RWPE2 (cell line): ENCODE measurements at regions not wholly inside any gene's neighbourhood (a gene's known extent, or its start where the extent isn't known, plus 50 kb on each side); places are given as distances from the start of the nearest gene placed in this dataset.

Experiments
- ATAC-seq: fragments of 200-7000 bp; cut with Tn5 transposase; 3 replicates; pipeline ENCODE4 v1.9.1; 2021; ENCODE audit warnings: low read depth
- DNase-seq: peaks from one replicate; pipeline ENCODE4 v3.0.0-alpha.2; 2020; ENCODE audit warnings: low spot score
- H3K27ac ChIP-seq: fragments of 450-650 bp; 2 replicates; pipeline ENCODE4 v1.5.1; 2017; ENCODE audit warnings: mild to moderate bottlenecking; ENCODE audit not compliant: poor library complexity, severe bottlenecking
- H3K27me3 ChIP-seq: fragments of 250-450 bp; sonication (Bioruptor Pico); 2 replicates; pipeline ENCODE4 v1.5.1; 2021; ENCODE audit warnings: mild to moderate bottlenecking, moderate library complexity; ENCODE audit not compliant: insufficient read depth, poor library complexity, severe bottlenecking
- H3K36me3 ChIP-seq: fragments of 250-450 bp; sonication (Bioruptor Pico); 2 replicates; pipeline ENCODE4 v1.5.1; 2020; ENCODE audit warnings: low read depth, mild to moderate bottlenecking, moderate library complexity
- H3K4me1 ChIP-seq: fragments of 250-450 bp; sonication (Bioruptor Pico); 2 replicates; pipeline ENCODE4 v1.5.1; 2021; ENCODE audit warnings: mild to moderate bottlenecking, moderate library complexity; ENCODE audit not compliant: insufficient read depth, poor library complexity, severe bottlenecking
- H3K4me3 ChIP-seq: fragments of 250-450 bp; sonication (Bioruptor Pico); 2 replicates; pipeline ENCODE4 v1.5.1; 2021; ENCODE audit warnings: mild to moderate bottlenecking, moderate library complexity; ENCODE audit not compliant: severe bottlenecking
- H3K9me3 ChIP-seq: fragments of 250-450 bp; sonication (Bioruptor Pico); 2 replicates; pipeline ENCODE4 v1.5.1; 2021; ENCODE audit warnings: mild to moderate bottlenecking, moderate library complexity; ENCODE audit not compliant: severe bottlenecking
- TF ChIP-seq, protein P1 (sequence below): fragments of 450-650 bp; IDR thresholded peaks from one replicate; pipeline ENCODE4 v1.5.1; 2017; ENCODE audit warnings: mild to moderate bottlenecking, moderate library complexity; ENCODE audit not compliant: poor library complexity, severe bottlenecking

DNA sequence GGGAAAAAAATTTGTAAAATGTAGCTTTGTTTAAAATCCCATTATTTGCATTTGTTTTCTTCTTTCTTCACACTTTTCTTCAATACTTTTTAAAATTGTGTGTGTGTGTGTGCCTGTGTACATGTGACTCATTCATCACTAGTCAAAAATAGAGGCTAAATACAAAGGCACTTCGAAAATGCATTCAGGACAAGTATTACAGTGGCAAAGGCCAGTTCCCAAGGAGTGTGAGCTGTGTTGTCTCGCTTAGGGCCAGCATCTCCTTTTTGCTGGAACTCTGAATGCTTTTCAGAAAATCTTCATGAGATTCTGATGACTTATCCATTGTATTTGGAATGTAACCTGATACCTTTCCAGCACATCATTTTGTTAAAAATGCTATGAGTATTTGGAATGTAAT is 288.5 kb upstream of the CNR1 start:
- Histone ChIP-seq H3K27ac (no peak overlapping the region), H3K4me1 (no peaks in the 10 kb centered on the region), H3K4me3 (no peak overlapping the region), H3K36me3 (no peaks in the 10 kb centered on the region), H3K27me3 (no peaks in the 10 kb centered on the region), H3K9me3 (no peaks in the 10 kb centered on the region)
- ATAC-seq (no peak; the same call in 2 of the 3 replicates), DNase-seq (no peak)
- TF ChIP-seq, protein P1, sequence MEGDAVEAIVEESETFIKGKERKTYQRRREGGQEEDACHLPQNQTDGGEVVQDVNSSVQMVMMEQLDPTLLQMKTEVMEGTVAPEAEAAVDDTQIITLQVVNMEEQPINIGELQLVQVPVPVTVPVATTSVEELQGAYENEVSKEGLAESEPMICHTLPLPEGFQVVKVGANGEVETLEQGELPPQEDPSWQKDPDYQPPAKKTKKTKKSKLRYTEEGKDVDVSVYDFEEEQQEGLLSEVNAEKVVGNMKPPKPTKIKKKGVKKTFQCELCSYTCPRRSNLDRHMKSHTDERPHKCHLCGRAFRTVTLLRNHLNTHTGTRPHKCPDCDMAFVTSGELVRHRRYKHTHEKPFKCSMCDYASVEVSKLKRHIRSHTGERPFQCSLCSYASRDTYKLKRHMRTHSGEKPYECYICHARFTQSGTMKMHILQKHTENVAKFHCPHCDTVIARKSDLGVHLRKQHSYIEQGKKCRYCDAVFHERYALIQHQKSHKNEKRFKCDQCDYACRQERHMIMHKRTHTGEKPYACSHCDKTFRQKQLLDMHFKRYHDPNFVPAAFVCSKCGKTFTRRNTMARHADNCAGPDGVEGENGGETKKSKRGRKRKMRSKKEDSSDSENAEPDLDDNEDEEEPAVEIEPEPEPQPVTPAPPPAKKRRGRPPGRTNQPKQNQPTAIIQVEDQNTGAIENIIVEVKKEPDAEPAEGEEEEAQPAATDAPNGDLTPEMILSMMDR = no peak

DNA sequence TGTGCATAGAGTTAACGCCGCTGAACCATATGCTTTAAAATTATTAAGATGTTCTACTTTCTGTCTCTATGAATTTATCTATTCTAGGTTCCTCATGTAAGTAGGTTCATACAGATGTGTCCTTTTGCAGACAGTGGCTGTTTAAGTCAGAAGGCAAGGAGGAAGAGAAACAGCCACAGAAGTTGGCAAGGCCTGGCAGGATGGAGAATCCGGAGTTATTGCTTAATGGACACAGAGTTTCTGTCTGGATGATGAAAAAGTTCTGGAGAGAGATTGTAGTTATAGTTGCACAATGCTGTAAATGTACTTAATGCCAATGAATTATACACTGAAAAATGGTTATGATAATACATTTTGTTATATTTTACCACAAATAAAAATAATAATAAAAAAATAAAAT is 283.6 kb upstream of the CNR1 start:
- no peaks in the 10 kb centered on the region for H3K36me3 ChIP-seq
- ATAC-seq (no peak), DNase-seq (no peak)
- no peaks in the 10 kb centered on the region for H3K4me1 ChIP-seq
- H3K27me3 ChIP-seq = no peaks in the 10 kb centered on the region
- no peak overlapping the region for H3K27ac ChIP-seq
- H3K9me3 ChIP-seq = no peaks in the 10 kb centered on the region
- no peak overlapping the region for H3K4me3 ChIP-seq
- TF ChIP-seq, protein P1 = no peak

DNA sequence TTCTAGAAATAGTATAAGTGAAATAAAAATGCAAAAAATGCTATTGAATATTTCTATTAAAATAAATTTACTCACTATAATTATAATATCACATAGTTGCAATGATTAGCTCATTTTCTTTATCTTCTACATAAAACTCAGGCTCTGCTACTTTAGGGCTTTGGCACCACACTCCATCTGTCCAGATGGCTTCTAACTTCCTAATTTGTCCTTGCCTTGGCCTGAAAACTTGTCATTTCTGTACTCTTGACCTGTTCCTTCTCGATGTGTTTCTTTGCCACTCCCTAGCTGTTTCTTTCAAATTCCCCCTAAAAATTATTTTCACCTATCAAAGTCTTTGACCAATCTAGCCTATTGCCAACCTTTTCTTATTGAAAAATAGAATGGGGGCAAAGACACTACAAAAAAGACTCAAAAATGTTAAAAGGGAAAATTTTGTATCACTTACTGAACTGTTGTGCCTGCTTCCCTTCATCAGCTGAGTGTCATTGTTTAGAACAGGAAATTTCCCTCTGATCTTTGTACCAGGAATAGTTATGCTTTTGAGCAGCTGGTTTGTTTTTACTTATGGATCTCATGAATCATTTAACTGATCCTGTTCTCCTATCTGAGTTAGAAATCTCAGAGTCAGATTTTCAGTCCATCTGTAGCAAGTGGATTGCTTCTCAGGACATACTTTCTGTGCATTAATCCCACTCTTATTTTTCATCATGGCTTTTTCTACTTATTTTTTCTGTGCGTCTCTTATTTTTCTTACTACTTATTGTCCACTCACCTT is 279.2 kb upstream of the CNR1 start:
- TF ChIP-seq, protein P1 = no peak
- DNase-seq (no peak), ATAC-seq (no peak)
- Histone ChIP-seq H3K4me3 (no peak overlapping the region), H3K4me1 (no peaks in the 10 kb centered on the region), H3K36me3 (no peaks in the 10 kb centered on the region), H3K27ac (no peak overlapping the region), H3K9me3 (no peaks in the 10 kb centered on the region), H3K27me3 (no peaks in the 10 kb centered on the region)

DNA sequence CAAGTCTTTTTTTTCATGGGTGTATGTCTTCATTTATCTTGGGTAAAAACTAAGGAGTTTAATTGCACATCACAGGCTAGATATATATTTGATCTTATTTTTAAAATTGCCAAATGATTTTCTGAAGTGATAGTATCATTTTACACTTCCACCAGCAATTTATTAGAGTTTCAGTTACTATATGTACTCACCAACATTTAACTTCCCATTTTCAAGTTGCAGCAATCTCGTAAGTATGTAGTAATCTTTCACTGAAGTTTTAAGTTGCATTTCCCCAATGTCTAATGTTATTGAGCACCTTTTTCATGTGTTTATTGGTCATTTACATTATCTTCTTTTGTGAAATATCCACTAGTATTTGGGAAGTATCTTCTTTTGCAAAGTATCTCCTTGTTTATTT is 277.4 kb upstream of the CNR1 start:
- Histone ChIP-seq H3K27me3 (no peaks in the 10 kb centered on the region), H3K36me3 (no peaks in the 10 kb centered on the region), H3K9me3 (no peaks in the 10 kb centered on the region), H3K4me3 (no peak overlapping the region), H3K4me1 (no peaks in the 10 kb centered on the region), H3K27ac (no peak overlapping the region)
- ATAC-seq (no peak), DNase-seq (no peak)
- TF ChIP-seq, protein P1 = no peak

DNA sequence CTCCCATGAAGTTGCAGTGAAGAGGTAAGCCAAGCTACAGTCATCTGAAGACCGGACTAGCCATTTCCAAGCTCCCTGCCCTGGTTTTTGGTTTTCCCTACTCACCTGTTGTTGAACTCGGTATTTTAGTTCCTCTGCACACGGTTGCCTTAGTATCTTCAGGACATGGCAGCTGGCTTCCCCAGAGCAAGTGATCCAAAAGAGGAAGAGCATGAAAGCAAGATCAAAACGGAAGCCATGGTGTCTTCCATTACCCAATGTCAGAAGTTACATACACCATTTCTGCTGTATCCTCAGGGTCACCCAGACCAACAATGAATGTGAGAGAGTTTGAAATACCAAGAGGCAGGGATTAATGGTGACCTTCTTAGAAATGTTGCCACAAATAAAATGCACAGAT is 276.6 kb upstream of the CNR1 start:
- DNase-seq = no peak
- Histone ChIP-seq H3K4me3 (no peak overlapping the region), H3K9me3 (no peaks in the 10 kb centered on the region), H3K27ac (no peak overlapping the region), H3K27me3 (no peaks in the 10 kb centered on the region), H3K4me1 (no peaks in the 10 kb centered on the region), H3K36me3 (no peaks in the 10 kb centered on the region)
- ATAC-seq = no peak
- TF ChIP-seq, protein P1 = no peak
